ENCODE measurements at regions not wholly inside any gene's neighbourhood (a gene's known extent, or its start where the extent isn't known, plus 50 kb on each side); places are given as distances from the start of the nearest gene placed in this dataset.

GRCh38 chr20:52820641-52821292 lies 151.4 kb upstream of the TSHZ2 start (continued):
- TF ChIP-seq CBX5 (IDR thresholded peaks at IDR 0.05; ENCODE audit: low read depth, low read length), result no peak

Data from H1 (cell line).